ENCODE measurements at regions not wholly inside any gene's neighbourhood (a gene's known extent, or its start where the extent isn't known, plus 50 kb on each side); places are given as distances from the start of the nearest gene placed in this dataset.

GRCh38 chr2:217293046-217293445 is 433.2 kb upstream of the TNP1 start:
- no peak overlapping the region for H3K4me2 ChIP-seq (ENCODE audit: insufficient read depth, low read length, poor library complexity, severe bottlenecking)
- WGBS, 2 donors (ENCODE audit: extremely low coverage in 2 of 2, insufficient read length in 2 of 2, insufficient replicate concordance in 1 of 2), result no CpG with 5 or more reads among the region's 5 CpGs
- H2BK15ac ChIP-seq (ENCODE audit: low read length), result no peak overlapping the region
- no peak overlapping the region for H2AK5ac ChIP-seq (ENCODE audit: low read depth, low read length)
- H3K23ac ChIP-seq (ENCODE audit: low read depth, low read length, poor library complexity), result no peak overlapping the region
- no peak overlapping the region for H4K8ac ChIP-seq (ENCODE audit: low read depth, low read length)
- H3K36me3 ChIP-seq (replicated peaks in 1 of 2; ENCODE audit: control insufficient read depth in 2 of 2, insufficient read depth in 2 of 2, low read length in 2 of 2), result no peaks in the 10 kb centered on the region
- no peak overlapping the region for H3K4me3 ChIP-seq (ENCODE audit: low read length in 2 of 2)
- peaks cover 6 to 20% of the 10 kb centered on the region in 2 donors for H3K4me1 ChIP-seq (ENCODE audit: control insufficient read depth in 2 of 2, insufficient read depth in 1 of 2, low read depth in 1 of 2, low read length in 2 of 2)
- no peaks in the 10 kb centered on the region for H3K79me1 ChIP-seq (ENCODE audit: low read depth, low read length)
- H4K91ac ChIP-seq (ENCODE audit: low read depth, low read length, poor library complexity), result no peak overlapping the region
- H3K9ac ChIP-seq (ENCODE audit: low read depth, low read length, poor library complexity), result no peak overlapping the region
- H3K27me3 ChIP-seq (ENCODE audit: control insufficient read depth in 3 of 3, insufficient read depth in 3 of 3, low read depth in 1 of 3, low read length in 3 of 3), result no peaks in the 10 kb centered on the region
- H3K9me3 ChIP-seq (replicated peaks in 1 of 2; ENCODE audit: control insufficient read depth in 2 of 2, insufficient read depth in 1 of 2, low read depth in 1 of 2, low read length in 2 of 2), result peaks cover 6 to 28% of the 10 kb centered on the region in 2 donors
- no peak overlapping the region for H3K18ac ChIP-seq (ENCODE audit: low read length)
- H2AFZ ChIP-seq (ENCODE audit: low read length), result no peak overlapping the region
- H3K27ac ChIP-seq (replicated peaks; ENCODE audit: low read length), result no peak overlapping the region
- DNase-seq (ENCODE audit: low spot score), result no peak
- H3K14ac ChIP-seq (ENCODE audit: low read length), result no peak overlapping the region
- H2BK5ac ChIP-seq (ENCODE audit: low read length), result no peak overlapping the region
- H2BK12ac ChIP-seq (ENCODE audit: low read length), result no peak overlapping the region
- no peak overlapping the region for H3K4ac ChIP-seq (ENCODE audit: low read length)
- H2BK120ac ChIP-seq (ENCODE audit: low read depth, low read length), result no peak overlapping the region

GRCh38 chr2:217291259-217291658 is 431.4 kb upstream of the TNP1 start:
- Histone ChIP-seq H3K27me3 (ENCODE audit: control insufficient read depth in 3 of 3, insufficient read depth in 3 of 3, low read depth in 1 of 3, low read length in 3 of 3) (no peaks in the 10 kb centered on the region), H3K4me2 (ENCODE audit: insufficient read depth, low read length, poor library complexity, severe bottlenecking) (no peak overlapping the region), H3K9ac (ENCODE audit: low read depth, low read length, poor library complexity) (no peak overlapping the region), H3K18ac (ENCODE audit: low read length) (peak overlapping the region; percentile 53), H3K36me3 (replicated peaks in 1 of 2; ENCODE audit: control insufficient read depth in 2 of 2, insufficient read depth in 2 of 2, low read length in 2 of 2) (no peaks in the 10 kb centered on the region), H3K9me3 (replicated peaks in 1 of 2; ENCODE audit: control insufficient read depth in 2 of 2, insufficient read depth in 1 of 2, low read depth in 1 of 2, low read length in 2 of 2) (peaks cover 8 to 24% of the 10 kb centered on the region in 2 donors), H2AFZ (ENCODE audit: low read length) (no peak overlapping the region), H2BK120ac (ENCODE audit: low read depth, low read length) (no peak overlapping the region), H3K4ac (ENCODE audit: low read length) (no peak overlapping the region), H2BK15ac (ENCODE audit: low read length) (peak overlapping the region; percentile 40), H4K91ac (ENCODE audit: low read depth, low read length, poor library complexity) (no peak overlapping the region), H4K8ac (ENCODE audit: low read depth, low read length) (no peak overlapping the region), H3K4me1 (ENCODE audit: control insufficient read depth in 2 of 2, insufficient read depth in 1 of 2, low read depth in 1 of 2, low read length in 2 of 2) (peaks cover 6 to 20% of the 10 kb centered on the region in 2 donors), H3K4me3 (ENCODE audit: low read length in 2 of 2) (no peak overlapping the region), H3K14ac (ENCODE audit: low read length) (no peak overlapping the region), H3K79me1 (ENCODE audit: low read depth, low read length) (no peaks in the 10 kb centered on the region), H2AK5ac (ENCODE audit: low read depth, low read length) (peak overlapping the region; percentile 38), H3K27ac (replicated peaks; ENCODE audit: low read length) (no peak overlapping the region), H2BK5ac (ENCODE audit: low read length) (no peak overlapping the region), H3K23ac (ENCODE audit: low read depth, low read length, poor library complexity) (no peak overlapping the region), H2BK12ac (ENCODE audit: low read length) (peak overlapping the region; percentile 24)
- WGBS, 2 donors (ENCODE audit: extremely low coverage in 2 of 2, insufficient read length in 2 of 2, insufficient replicate concordance in 1 of 2), result no CpG with 5 or more reads among the region's 5 CpGs
- no peak for DNase-seq (ENCODE audit: low spot score)

- no peak overlapping the region for H3K9ac ChIP-seq (ENCODE audit: low read depth, low read length, poor library complexity)
- no peak overlapping the region for H2BK5ac ChIP-seq (ENCODE audit: low read length)
- H3K36me3 ChIP-seq (replicated peaks in 1 of 2; ENCODE audit: control insufficient read depth in 2 of 2, insufficient read depth in 2 of 2, low read length in 2 of 2), result no peaks in the 10 kb centered on the region
- no peak overlapping the region for H2AK5ac ChIP-seq (ENCODE audit: low read depth, low read length)
- no peak overlapping the region for H3K4me3 ChIP-seq (ENCODE audit: low read length in 2 of 2)
- no peak overlapping the region for H2BK12ac ChIP-seq (ENCODE audit: low read length)
- peaks cover 6 to 20% of the 10 kb centered on the region in 2 donors for H3K4me1 ChIP-seq (ENCODE audit: control insufficient read depth in 2 of 2, insufficient read depth in 1 of 2, low read depth in 1 of 2, low read length in 2 of 2)
- H3K4me2 ChIP-seq (ENCODE audit: insufficient read depth, low read length, poor library complexity, severe bottlenecking), result no peak overlapping the region
- no peak overlapping the region for H4K8ac ChIP-seq (ENCODE audit: low read depth, low read length)
- no peaks in the 10 kb centered on the region for H3K27me3 ChIP-seq (ENCODE audit: control insufficient read depth in 3 of 3, insufficient read depth in 3 of 3, low read depth in 1 of 3, low read length in 3 of 3)
- DNase-seq (ENCODE audit: low spot score), result no peak
- peak overlapping the region; percentile 76 for H3K18ac ChIP-seq (ENCODE audit: low read length)
- H3K4ac ChIP-seq (ENCODE audit: low read length), result no peak overlapping the region
- no peak overlapping the region for H4K91ac ChIP-seq (ENCODE audit: low read depth, low read length, poor library complexity)
- H3K9me3 ChIP-seq (replicated peaks in 1 of 2; ENCODE audit: control insufficient read depth in 2 of 2, insufficient read depth in 1 of 2, low read depth in 1 of 2, low read length in 2 of 2), result peaks cover 8 to 17% of the 10 kb centered on the region in 2 donors
- H2AFZ ChIP-seq (ENCODE audit: low read length), result peak overlapping the region; percentile 65
- peak overlapping the region; percentile 71 for H3K27ac ChIP-seq (replicated peaks; ENCODE audit: low read length)
- no peak overlapping the region for H2BK15ac ChIP-seq (ENCODE audit: low read length)
- no peaks in the 10 kb centered on the region for H3K79me1 ChIP-seq (ENCODE audit: low read depth, low read length)
- no peak overlapping the region for H3K14ac ChIP-seq (ENCODE audit: low read length)
- no peak overlapping the region for H2BK120ac ChIP-seq (ENCODE audit: low read depth, low read length)
- no peak overlapping the region for H3K23ac ChIP-seq (ENCODE audit: low read depth, low read length, poor library complexity)
These were observed 430.6 kb upstream of the TNP1 start for GRCh38 chr2:217290467-217290866.

- Histone ChIP-seq H3K27me3 (ENCODE audit: control insufficient read depth in 3 of 3, insufficient read depth in 3 of 3, low read depth in 1 of 3, low read length in 3 of 3) (no peaks in the 10 kb centered on the region), H3K27ac (replicated peaks; ENCODE audit: low read length) (peak overlapping the region; percentile 76), H2BK12ac (ENCODE audit: low read length) (no peak overlapping the region), H3K4ac (ENCODE audit: low read length) (no peak overlapping the region), H3K79me1 (ENCODE audit: low read depth, low read length) (no peaks in the 10 kb centered on the region), H3K9me3 (replicated peaks in 1 of 2; ENCODE audit: control insufficient read depth in 2 of 2, insufficient read depth in 1 of 2, low read depth in 1 of 2, low read length in 2 of 2) (peaks cover 8 to 17% of the 10 kb centered on the region in 2 donors), H3K18ac (ENCODE audit: low read length) (no peak overlapping the region), H3K36me3 (replicated peaks in 1 of 2; ENCODE audit: control insufficient read depth in 2 of 2, insufficient read depth in 2 of 2, low read length in 2 of 2) (no peaks in the 10 kb centered on the region), H4K8ac (ENCODE audit: low read depth, low read length) (no peak overlapping the region), H3K9ac (ENCODE audit: low read depth, low read length, poor library complexity) (no peak overlapping the region), H3K14ac (ENCODE audit: low read length) (no peak overlapping the region), H2AK5ac (ENCODE audit: low read depth, low read length) (no peak overlapping the region), H3K23ac (ENCODE audit: low read depth, low read length, poor library complexity) (no peak overlapping the region), H4K91ac (ENCODE audit: low read depth, low read length, poor library complexity) (no peak overlapping the region), H2BK15ac (ENCODE audit: low read length) (no peak overlapping the region), H3K4me1 (ENCODE audit: control insufficient read depth in 2 of 2, insufficient read depth in 1 of 2, low read depth in 1 of 2, low read length in 2 of 2) (peaks cover 6 to 20% of the 10 kb centered on the region in 2 donors), H2BK5ac (ENCODE audit: low read length) (no peak overlapping the region), H2BK120ac (ENCODE audit: low read depth, low read length) (no peak overlapping the region), H2AFZ (ENCODE audit: low read length) (peak overlapping the region; percentile 65), H3K4me3 (ENCODE audit: low read length in 2 of 2) (no peak overlapping the region), H3K4me2 (ENCODE audit: insufficient read depth, low read length, poor library complexity, severe bottlenecking) (no peak overlapping the region)
- WGBS, 2 donors (ENCODE audit: extremely low coverage in 2 of 2, insufficient read length in 2 of 2, insufficient replicate concordance in 1 of 2), result no CpG with 5 or more reads among the region's 2 CpGs
- DNase-seq (ENCODE audit: low spot score), result peak; percentile 32
These were observed 430.0 kb upstream of the TNP1 start for GRCh38 chr2:217289907-217290280.

Measured in neuronal stem cell (in vitro differentiated cells).